LNCaP clone FGC (cell line): ENCODE measurements at regions not wholly inside any gene's neighbourhood (a gene's known extent, or its start where the extent isn't known, plus 50 kb on each side); places are given as distances from the start of the nearest gene placed in this dataset.
"Not testable (repeated sequence)": the region's sequence is repeated elsewhere in the genome, so short reads cannot be mapped to it uniquely, and the experiment has no call there.

ENCODE experiments used
- DNase-seq: peaks from one replicate; pipeline ENCODE4 v3.0.0-alpha.2; 2011; ENCODE audit warnings: low read depth
- H3K4me3 ChIP-seq: 2 replicates; pipeline ENCODE4 v1.5.1; 2011; ENCODE audit warnings: mild to moderate bottlenecking, low read depth, low read length, control low read depth
- TF ChIP-seq, protein P1 (sequence below): IDR thresholded peaks from 2 replicates; pipeline ENCODE4 v1.5.1; 2012; ENCODE audit warnings: mild to moderate bottlenecking; ENCODE audit not compliant: control insufficient read depth, insufficient read depth; ENCODE audit errors: extremely low read depth

DNA sequence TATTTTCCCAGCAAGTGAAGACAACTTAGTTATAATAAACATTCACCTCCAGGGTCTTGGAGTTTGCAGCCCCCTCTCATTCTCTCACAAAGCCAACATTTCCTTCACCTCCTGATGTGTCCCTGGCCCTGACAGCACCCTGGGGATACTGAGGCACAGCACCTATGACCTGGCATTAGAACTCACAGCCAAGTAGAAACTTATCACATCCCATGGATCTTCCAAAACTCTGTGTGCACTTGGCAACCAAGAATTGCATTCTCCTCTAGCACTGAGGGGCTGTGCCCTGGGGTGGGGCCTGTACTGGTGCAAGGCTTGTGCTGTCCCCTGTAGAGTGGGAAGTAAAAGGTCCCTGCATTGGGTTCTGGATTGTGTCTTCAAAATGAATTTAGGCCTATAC lies 116.7 kb upstream of the IGLL5 start:
- TF ChIP-seq, protein P1, sequence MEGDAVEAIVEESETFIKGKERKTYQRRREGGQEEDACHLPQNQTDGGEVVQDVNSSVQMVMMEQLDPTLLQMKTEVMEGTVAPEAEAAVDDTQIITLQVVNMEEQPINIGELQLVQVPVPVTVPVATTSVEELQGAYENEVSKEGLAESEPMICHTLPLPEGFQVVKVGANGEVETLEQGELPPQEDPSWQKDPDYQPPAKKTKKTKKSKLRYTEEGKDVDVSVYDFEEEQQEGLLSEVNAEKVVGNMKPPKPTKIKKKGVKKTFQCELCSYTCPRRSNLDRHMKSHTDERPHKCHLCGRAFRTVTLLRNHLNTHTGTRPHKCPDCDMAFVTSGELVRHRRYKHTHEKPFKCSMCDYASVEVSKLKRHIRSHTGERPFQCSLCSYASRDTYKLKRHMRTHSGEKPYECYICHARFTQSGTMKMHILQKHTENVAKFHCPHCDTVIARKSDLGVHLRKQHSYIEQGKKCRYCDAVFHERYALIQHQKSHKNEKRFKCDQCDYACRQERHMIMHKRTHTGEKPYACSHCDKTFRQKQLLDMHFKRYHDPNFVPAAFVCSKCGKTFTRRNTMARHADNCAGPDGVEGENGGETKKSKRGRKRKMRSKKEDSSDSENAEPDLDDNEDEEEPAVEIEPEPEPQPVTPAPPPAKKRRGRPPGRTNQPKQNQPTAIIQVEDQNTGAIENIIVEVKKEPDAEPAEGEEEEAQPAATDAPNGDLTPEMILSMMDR: no peak
- no peak for DNase-seq
- H3K4me3 ChIP-seq: no peak overlapping the region

DNA sequence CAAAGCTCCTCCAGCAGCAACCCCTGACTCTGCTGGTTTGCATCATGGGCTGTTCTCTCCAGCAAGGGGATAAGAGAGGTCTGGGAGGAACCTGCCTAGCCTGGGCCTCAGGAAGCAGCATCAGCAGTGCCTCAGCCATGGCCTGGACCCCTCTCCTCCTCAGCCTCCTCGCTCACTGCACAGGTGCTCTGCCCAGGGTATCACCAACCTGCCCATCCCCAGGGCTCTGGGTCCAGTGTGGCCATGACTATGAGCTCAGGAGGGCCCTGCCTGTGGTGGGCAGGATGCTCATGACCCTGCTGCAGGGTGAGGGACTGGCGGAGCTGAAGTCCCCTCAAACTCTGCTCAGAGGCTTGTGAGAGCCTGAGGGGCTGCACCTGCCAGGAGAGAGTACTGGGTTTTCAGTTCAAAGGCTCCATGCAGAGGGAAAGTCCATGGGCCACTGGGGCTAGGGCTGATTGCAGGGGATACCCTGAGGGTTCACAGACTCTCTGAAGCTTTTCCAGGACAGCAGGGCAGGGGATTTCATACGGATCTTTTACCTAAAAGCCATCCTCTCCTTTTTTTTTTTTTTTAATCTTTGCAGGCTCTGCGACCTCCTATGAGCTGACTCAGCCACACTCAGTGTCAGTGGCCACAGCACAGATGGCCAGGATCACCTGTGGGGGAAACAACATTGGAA lies 115.8 kb upstream of the IGLL5 start:
- H3K4me3 ChIP-seq: no peak overlapping the region
- TF ChIP-seq, protein P1: no peak
- no peak for DNase-seq

DNA sequence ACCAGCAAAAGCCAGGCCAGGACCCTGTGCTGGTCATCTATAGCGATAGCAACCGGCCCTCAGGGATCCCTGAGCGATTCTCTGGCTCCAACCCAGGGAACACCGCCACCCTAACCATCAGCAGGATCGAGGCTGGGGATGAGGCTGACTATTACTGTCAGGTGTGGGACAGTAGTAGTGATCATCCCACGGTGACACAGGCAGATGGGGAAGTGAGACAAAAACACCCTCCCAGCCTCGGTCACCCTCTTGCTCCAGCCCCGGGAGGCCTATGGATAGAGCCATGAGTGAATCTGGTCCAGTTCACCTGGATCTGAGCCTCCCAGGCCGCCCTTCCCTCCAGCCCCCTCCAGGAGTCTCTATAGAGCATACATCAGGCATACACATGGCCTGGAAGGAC lies 115.2 kb upstream of the IGLL5 start:
- DNase-seq: no peak
- TF ChIP-seq, protein P1: no peak
- H3K4me3 ChIP-seq: no peak overlapping the region

DNA sequence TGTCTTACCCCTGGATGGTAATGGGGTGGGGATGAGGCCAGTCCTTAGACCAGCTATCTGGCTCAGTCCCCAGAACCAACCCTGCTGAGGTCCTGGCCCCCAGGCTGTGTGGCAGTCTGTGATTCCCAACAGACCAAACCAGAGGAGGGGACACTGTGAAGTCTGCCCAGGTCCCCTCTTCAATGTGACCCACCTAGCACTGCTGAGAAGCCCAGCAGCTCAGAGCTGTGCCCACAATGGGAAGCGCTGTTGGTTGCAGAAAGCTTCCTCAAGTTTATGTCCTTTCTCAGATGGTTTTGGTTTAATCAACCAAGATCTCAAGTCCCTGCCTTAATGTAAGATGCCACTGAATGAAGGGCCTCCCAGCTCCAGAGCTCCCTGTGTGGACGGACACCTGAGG lies 114.7 kb upstream of the IGLL5 start:
- no peak overlapping the region for H3K4me3 ChIP-seq
- TF ChIP-seq, protein P1: no peak
- no peak for DNase-seq

DNA sequence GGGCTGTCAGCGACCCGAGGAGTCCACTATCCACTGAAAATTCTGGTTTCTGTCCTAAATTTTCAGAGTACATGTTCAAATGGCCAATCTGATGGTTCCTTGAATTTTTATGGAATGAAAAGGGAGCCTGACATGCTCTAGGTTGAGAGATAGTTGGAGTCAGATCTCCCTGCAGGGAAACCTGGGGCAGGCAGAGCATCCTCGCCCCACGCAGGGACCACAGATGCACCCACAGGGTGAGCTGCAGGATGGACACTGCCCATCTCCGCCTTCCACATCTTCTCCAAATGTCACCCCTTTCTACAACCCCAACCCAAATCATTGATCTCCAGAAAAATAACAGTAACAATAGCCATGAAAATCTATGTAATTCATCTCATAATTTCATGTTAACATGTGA lies 114.2 kb upstream of the IGLL5 start:
- DNase-seq: no peak
- TF ChIP-seq, protein P1: no peak
- no peak overlapping the region for H3K4me3 ChIP-seq

DNA sequence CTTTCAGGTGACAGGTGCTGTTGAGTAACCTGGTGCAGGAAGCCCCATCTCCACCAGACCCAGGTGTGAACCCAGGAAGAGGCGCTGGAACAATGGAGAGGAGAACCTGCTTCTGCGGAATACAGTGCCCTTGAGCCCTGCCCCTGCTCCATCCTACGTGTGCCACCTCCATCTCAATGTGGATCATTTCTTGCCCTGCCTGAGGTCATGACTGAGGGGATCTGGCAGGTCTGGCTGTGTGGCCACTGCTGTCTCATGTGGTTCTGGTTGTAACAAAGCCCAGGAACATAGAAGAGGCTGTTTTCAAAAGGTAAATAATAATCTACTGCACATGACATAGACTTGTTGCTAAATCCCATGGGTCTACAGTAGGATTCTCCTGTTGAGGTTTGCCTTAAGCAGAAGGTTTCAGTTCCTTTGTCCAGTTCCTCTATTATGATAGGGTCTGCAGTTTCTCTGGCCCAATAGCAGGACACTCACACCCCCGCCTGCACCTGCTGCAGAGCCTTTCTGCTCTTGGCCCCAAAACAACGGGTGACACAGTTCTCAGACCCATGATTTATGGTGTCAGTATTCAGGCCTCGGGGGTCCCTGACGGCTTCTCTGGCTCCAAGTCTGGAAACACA lies 113.5 kb upstream of the IGLL5 start:
- no peak overlapping the region for H3K4me3 ChIP-seq
- TF ChIP-seq, protein P1: no peak
- no peak for DNase-seq

DNA sequence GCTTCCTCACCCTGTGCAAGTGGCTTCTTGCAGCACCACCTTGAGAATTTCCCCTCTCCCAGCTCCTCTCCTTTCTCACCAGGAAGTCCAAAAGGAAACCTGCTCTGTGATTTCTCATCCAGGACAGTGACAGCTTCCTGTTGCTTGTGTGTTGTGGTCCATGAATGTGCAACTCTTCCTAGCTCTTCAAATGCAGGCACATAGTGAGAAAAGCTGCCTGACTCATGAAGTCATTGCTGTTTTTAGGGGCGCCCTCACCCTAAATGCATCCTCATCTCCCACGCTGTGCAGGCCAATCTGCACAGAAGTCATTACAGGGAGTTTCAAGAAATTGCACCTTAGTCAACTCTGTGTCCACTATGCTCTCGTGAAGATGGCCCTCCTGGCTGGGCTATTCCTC lies 112.9 kb upstream of the IGLL5 start:
- H3K4me3 ChIP-seq, DNase-seq: not testable (repeated sequence)
